ENCODE measurements at regions not wholly inside any gene's neighbourhood (a gene's known extent, or its start where the extent isn't known, plus 50 kb on each side); places are given as distances from the start of the nearest gene placed in this dataset.

- no peak overlapping the region for H3K27ac Mint-ChIP-seq (ENCODE audit: low read depth, unreplicated experiment)
- no peaks in the 10 kb centered on the region for H3K27me3 Mint-ChIP-seq (ENCODE audit: insufficient read depth, unreplicated experiment)
- no peak for TF ChIP-seq CTCF (IDR thresholded peaks at IDR 0.05; ENCODE audit: unreplicated experiment)
- no peaks in the 10 kb centered on the region for H3K4me1 Mint-ChIP-seq (ENCODE audit: insufficient read depth, unreplicated experiment)
- no peak for DNase-seq (ENCODE audit: unreplicated experiment)
- no peaks in the 10 kb centered on the region for H3K36me3 Mint-ChIP-seq (ENCODE audit: insufficient read depth, unreplicated experiment)
- ChIA-PET POLR2A (no interaction called here), CTCF (interaction anchor here (0.7 kb wide), 1 partner anchor 28 kb away, joined by 3 read pairs; no protein-coding TSS in a partner anchor)
- H3K4me3 Mint-ChIP-seq (ENCODE audit: unreplicated experiment) = no peak overlapping the region
- BruUV-seq (replicated peaks) = no TSS peak
- intact Hi-C loops (cut with micrococcal nuclease) = no loop called here
- H3K9me3 Mint-ChIP-seq (ENCODE audit: unreplicated experiment) = no peaks in the 10 kb centered on the region
These were observed 217.7 kb downstream of the FOXA2 start for GRCh38 chr20:22366631-22367030.

GRCh38 chr20:22354647-22355046 is 229.7 kb downstream of the FOXA2 start:
- ChIA-PET CTCF (interaction anchor here (0.6 to 9.2 kb wide), 9 partner anchors 15 to 876 kb away, joined by 3 to 102 read pairs (median 3); no protein-coding TSS in a partner anchor), POLR2A (interaction anchor here (0.7 to 3.4 kb wide), 3 partner anchors 13 to 19 kb away, joined by 3 to 9 read pairs (median 9); no protein-coding TSS in a partner anchor)
- Mint-ChIP-seq H3K27me3 (ENCODE audit: insufficient read depth, unreplicated experiment) (no peaks in the 10 kb centered on the region), H3K36me3 (ENCODE audit: insufficient read depth, unreplicated experiment) (no peaks in the 10 kb centered on the region), H3K4me1 (ENCODE audit: insufficient read depth, unreplicated experiment) (no peaks in the 10 kb centered on the region), H3K9me3 (ENCODE audit: unreplicated experiment) (no peaks in the 10 kb centered on the region), H3K27ac (ENCODE audit: low read depth, unreplicated experiment) (no peak overlapping the region), H3K4me3 (ENCODE audit: unreplicated experiment) (no peak overlapping the region)
- DNase-seq (ENCODE audit: unreplicated experiment) = no peak
- TF ChIP-seq CTCF (IDR thresholded peaks at IDR 0.05; ENCODE audit: unreplicated experiment) = no peak
- BruUV-seq (replicated peaks) = no TSS peak
- intact Hi-C loops (cut with micrococcal nuclease) = no loop called here

- intact Hi-C loops (cut with micrococcal nuclease) = no loop called here
- no TSS peak for BruUV-seq (replicated peaks)
- H3K27me3 Mint-ChIP-seq (ENCODE audit: insufficient read depth, unreplicated experiment) = no peaks in the 10 kb centered on the region
- no peak for TF ChIP-seq CTCF (IDR thresholded peaks at IDR 0.05; ENCODE audit: unreplicated experiment)
- no peak overlapping the region for H3K4me3 Mint-ChIP-seq (ENCODE audit: unreplicated experiment)
- H3K27ac Mint-ChIP-seq (ENCODE audit: low read depth, unreplicated experiment) = no peak overlapping the region
- no peaks in the 10 kb centered on the region for H3K4me1 Mint-ChIP-seq (ENCODE audit: insufficient read depth, unreplicated experiment)
- DNase-seq (ENCODE audit: unreplicated experiment) = peak; percentile 42
- no peaks in the 10 kb centered on the region for H3K9me3 Mint-ChIP-seq (ENCODE audit: unreplicated experiment)
- no peaks in the 10 kb centered on the region for H3K36me3 Mint-ChIP-seq (ENCODE audit: insufficient read depth, unreplicated experiment)
- ChIA-PET CTCF (interaction anchor here (0.6 to 9.2 kb wide), 8 partner anchors 14 to 338 kb away, joined by 3 to 102 read pairs (median 4); no protein-coding TSS in a partner anchor), POLR2A (interaction anchor here (1.6 to 3.4 kb wide), 3 partner anchors 12 to 37 kb away, joined by 5 to 9 read pairs (median 9); no protein-coding TSS in a partner anchor)
These were observed 230.8 kb downstream of the FOXA2 start for GRCh38 chr20:22353586-22353985.

GRCh38 chr20:22352019-22352418 is 232.4 kb downstream of the FOXA2 start:
- H3K27me3 Mint-ChIP-seq (ENCODE audit: insufficient read depth, unreplicated experiment) = no peaks in the 10 kb centered on the region
- BruUV-seq (replicated peaks) = no TSS peak
- TF ChIP-seq CTCF (IDR thresholded peaks at IDR 0.05; ENCODE audit: unreplicated experiment) = no peak
- H3K4me1 Mint-ChIP-seq (ENCODE audit: insufficient read depth, unreplicated experiment) = peaks cover under 1% of the 10 kb centered on the region
- intact Hi-C loops (cut with micrococcal nuclease) = no loop called here
- no peak overlapping the region for H3K4me3 Mint-ChIP-seq (ENCODE audit: unreplicated experiment)
- H3K27ac Mint-ChIP-seq (ENCODE audit: low read depth, unreplicated experiment) = no peak overlapping the region
- no peak for DNase-seq (ENCODE audit: unreplicated experiment)
- CTCF ChIA-PET = interaction anchor here (0.6 to 9.2 kb wide), 9 partner anchors 12 to 989 kb away, joined by 3 to 102 read pairs (median 3); no protein-coding TSS in a partner anchor
- H3K9me3 Mint-ChIP-seq (ENCODE audit: unreplicated experiment) = no peaks in the 10 kb centered on the region
- H3K36me3 Mint-ChIP-seq (ENCODE audit: insufficient read depth, unreplicated experiment) = no peaks in the 10 kb centered on the region
- POLR2A ChIA-PET = interaction anchor here (1.6 to 3.4 kb wide), 3 partner anchors 10 to 38 kb away, joined by 5 to 9 read pairs (median 8); no protein-coding TSS in a partner anchor
